AG09309 (cell line): ENCODE measurements at regions not wholly inside any gene's neighbourhood (a gene's known extent, or its start where the extent isn't known, plus 50 kb on each side); places are given as distances from the start of the nearest gene placed in this dataset.

Experiments
- DNase-seq: peaks from one replicate; pipeline ENCODE4 v3.0.0-alpha.2; 2010; ENCODE audit warnings: low read depth
- H3K4me3 ChIP-seq: 2 replicates; pipeline ENCODE4 v1.5.1; 2011; ENCODE audit warnings: mild to moderate bottlenecking, low read depth, low read length, moderate library complexity; ENCODE audit not compliant: control insufficient read depth
- CTCF ChIP-seq: IDR thresholded peaks from 2 replicates; pipeline ENCODE4 v1.5.1; 2011; ENCODE audit warnings: mild to moderate bottlenecking, low read depth, low read length, inconsistent platforms; ENCODE audit not compliant: insufficient read depth, control insufficient read depth; ENCODE audit errors: missing control alignments

- TF ChIP-seq CTCF = no peak
- H3K4me3 ChIP-seq = no peak overlapping the region
- no peak for DNase-seq
These were observed 430.7 kb downstream of the IDS start for GRCh38 chrX:149074398-149074797.

GRCh38 chrX:149073479-149073878 is 431.6 kb downstream of the IDS start:
- DNase-seq = no peak
- no peak overlapping the region for H3K4me3 ChIP-seq
- no peak for TF ChIP-seq CTCF

GRCh38 chrX:149069899-149070298 is 435.2 kb downstream of the IDS start:
- no peak overlapping the region for H3K4me3 ChIP-seq
- no peak for TF ChIP-seq CTCF
- no peak for DNase-seq

- no peak overlapping the region for H3K4me3 ChIP-seq
- DNase-seq = no peak
- no peak for TF ChIP-seq CTCF
These were observed 444.2 kb downstream of the IDS start for GRCh38 chrX:149060921-149061320.
